HCT116 (cell line): ENCODE measurements at regions not wholly inside any gene's neighbourhood (a gene's known extent, or its start where the extent isn't known, plus 50 kb on each side); places are given as distances from the start of the nearest gene placed in this dataset.

ENCODE experiments used
- ATAC-seq: fragments of 200-7000 bp; cut with Tn5 transposase; 2 replicates; pipeline ENCODE4 v1.9.1; 2020; ENCODE audit warnings: mild to moderate bottlenecking, moderate library complexity
- BruUV-seq: library from RNA; stranded (reverse); fragments of 400-500 nt; replicated peaks from 2 replicates; lab custom pipeline; 2021; lab: Mats Ljungman, UMichigan
- CTCF ChIA-PET: fragments of 300-600 bp; sonication (Branson Sonifier 250); formaldehyde crosslinking; loops from one replicate; lab custom pipeline; 2021; ENCODE audit warnings: antibody characterized with exemption; lab: Charles Lee
- POLR2A ChIA-PET: fragments of 300-600, 350-600 bp; sonication (Branson Sonifier 250); formaldehyde crosslinking; loops from one replicate; lab custom pipeline; 2021; ENCODE audit warnings: antibody characterized with exemption; lab: Charles Lee
- RAD21 ChIA-PET, 2 experiments: fragments of 300-600 bp; sonication (Branson Sonifier 250); formaldehyde crosslinking; loops; one replicate each; lab custom pipeline; 2023; ENCODE audit warnings: low total read pairs in 2 of 2; ENCODE audit not compliant: uncharacterized antibody in 2 of 2, unreplicated experiment in 2 of 2, low non-redundant PET in 1 of 2; lab: Charles Lee
- DNase-seq: peaks from one replicate; pipeline ENCODE4 v3.0.0-alpha.2; 2010; ENCODE audit warnings: low read depth, low spot score
- H2AFZ ChIP-seq: fragments of 200-600 bp; shearing (Covaris generic), sonication (generic); 2 replicates; pipeline ENCODE4 v1.6.1; 2017; ENCODE audit warnings: low read depth, mixed run types, mixed read lengths, antibody characterized with exemption, low read length; ENCODE audit not compliant: poor library complexity, severe bottlenecking
- H3K27ac ChIP-seq: 2 replicates; pipeline ENCODE4 v1.5.1; 2012; ENCODE audit warnings: low read depth, low read length
- H3K27me3 ChIP-seq: fragments of 200-600 bp; sonication (generic); 2 replicates; pipeline ENCODE4 v1.6.1; 2016; ENCODE audit warnings: mixed run types, low read length, mixed read lengths; ENCODE audit not compliant: insufficient read depth
- H3K36me3 ChIP-seq, 2 experiments: fragments of 200-500 bp in 1 of 2; fragments of 200-600 bp in 1 of 2; sonication (Bioruptor generic) in 1 of 2; sonication (generic) in 1 of 2; 2 replicates each; pipeline versions ENCODE4 v1.5.1 to v1.6.1; 2014 to 2016; ENCODE audit warnings: low read length in 2 of 2, inconsistent platforms in 1 of 2, mixed read lengths in 1 of 2, mixed run types in 1 of 2; ENCODE audit not compliant: insufficient read depth in 2 of 2, control insufficient read depth in 1 of 2
- H3K4me1 ChIP-seq, 2 experiments: fragments of 200-600 bp in 1 of 2; sonication (generic) in 1 of 2; 2 replicates each; pipeline versions ENCODE4 v1.5.1 to v1.6.1; 2012 to 2017; ENCODE audit warnings: low read length in 2 of 2, inconsistent platforms in 1 of 2, mild to moderate bottlenecking in 1 of 2, mixed read lengths in 1 of 2, mixed run types in 1 of 2, moderate library complexity in 1 of 2; ENCODE audit not compliant: insufficient read depth in 2 of 2, control insufficient read depth in 1 of 2
- H3K4me2 ChIP-seq: fragments of 200-600 bp; sonication (generic); 2 replicates; pipeline ENCODE4 v1.6.1; 2017; ENCODE audit warnings: mixed run types, low read length, mixed read lengths
- H3K4me3 ChIP-seq, 2 experiments: fragments of 200-600 bp in 1 of 2; sonication (generic) in 1 of 2; replicated peaks in 1 of 2; 2 replicates each; pipeline ENCODE4 v1.5.1; 2011 to 2016; ENCODE audit warnings: low read length in 2 of 2, control low read depth in 1 of 2, low read depth in 1 of 2, mild to moderate bottlenecking in 1 of 2, mixed read lengths in 1 of 2, mixed run types in 1 of 2
- H3K79me2 ChIP-seq: fragments of 200-600 bp; sonication (generic); 2 replicates; pipeline ENCODE4 v1.6.1; 2017; ENCODE audit warnings: mild to moderate bottlenecking, mixed run types, low read length, moderate library complexity, mixed read lengths; ENCODE audit not compliant: insufficient read depth
- H3K9ac ChIP-seq: fragments of 200-600 bp; sonication (generic); 2 replicates; pipeline ENCODE4 v1.6.1; 2016; ENCODE audit warnings: low read length, mixed read lengths
- H3K9me2 ChIP-seq: fragments of 200-600 bp; sonication (generic), shearing (Covaris generic); 2 replicates; pipeline ENCODE4 v1.6.1; 2017; ENCODE audit warnings: mixed run types, mild to moderate bottlenecking, moderate library complexity; ENCODE audit not compliant: insufficient read depth
- H3K9me3 ChIP-seq, 2 experiments: fragments of 200-500 bp in 1 of 2; fragments of 200-600 bp in 1 of 2; sonication (Bioruptor generic) in 1 of 2; sonication (generic) in 1 of 2; 2 replicates each; pipeline ENCODE4 v1.6.1; 2014 to 2017; ENCODE audit warnings: low read length in 2 of 2, mixed read lengths in 2 of 2, inconsistent platforms in 1 of 2, low read depth in 1 of 2, mild to moderate bottlenecking in 1 of 2, mixed run types in 1 of 2, moderate library complexity in 1 of 2; ENCODE audit not compliant: control insufficient read depth in 1 of 2, insufficient read depth in 1 of 2
- H4K20me1 ChIP-seq: fragments of 200-600 bp; sonication (generic), shearing (Covaris generic); 2 replicates; pipeline ENCODE4 v1.6.1; 2017; ENCODE audit warnings: mixed run types, mild to moderate bottlenecking, moderate library complexity; ENCODE audit not compliant: insufficient read depth
- CBX3 ChIP-seq: IDR thresholded peaks from 2 replicates; pipeline ENCODE4 v1.6.1; 2012; ENCODE audit warnings: low read depth
- CEBPB ChIP-seq: IDR thresholded peaks from 2 replicates; pipeline ENCODE4 v1.6.1; 2012; ENCODE audit warnings: low read depth
- EGR1 ChIP-seq: IDR thresholded peaks from 2 replicates; pipeline ENCODE4 v1.6.1; 2012; ENCODE audit warnings: low read depth
- ELF1 ChIP-seq: IDR thresholded peaks from 2 replicates; pipeline ENCODE4 v1.6.1; 2012; ENCODE audit warnings: low read depth, borderline replicate concordance
- EZH2 ChIP-seq: fragments of 200-600 bp; sonication (generic); IDR thresholded peaks from 2 replicates; pipeline ENCODE4 v1.6.1; 2017; ENCODE audit warnings: antibody characterized with exemption, mixed run types
- FOSL1 ChIP-seq: IDR thresholded peaks from 2 replicates; pipeline ENCODE4 v1.6.1; 2012; ENCODE audit warnings: low read depth
- POLR2AphosphoS5 ChIP-seq: IDR thresholded peaks from 2 replicates; pipeline ENCODE4 v1.6.1; 2011; ENCODE audit warnings: mild to moderate bottlenecking, low read depth, low read length, moderate library complexity
- RAD21 ChIP-seq: IDR thresholded peaks from 2 replicates; pipeline ENCODE4 v1.6.1; 2012; ENCODE audit warnings: low read depth, mild to moderate bottlenecking
- SIN3A ChIP-seq: IDR thresholded peaks from 2 replicates; pipeline ENCODE4 v1.6.1; 2012; ENCODE audit warnings: low read depth
- SP1 ChIP-seq: IDR thresholded peaks from 2 replicates; pipeline ENCODE4 v1.6.1; 2012; ENCODE audit warnings: low read depth
- SRF ChIP-seq: IDR thresholded peaks from 2 replicates; pipeline ENCODE4 v1.6.1; 2012; ENCODE audit warnings: low read depth
- TCF7L2 ChIP-seq: IDR thresholded peaks from 2 replicates; pipeline ENCODE4 v1.7.0; 2011; ENCODE audit warnings: borderline replicate concordance, inconsistent platforms; ENCODE audit not compliant: insufficient read depth, insufficient read length; ENCODE audit errors: extremely low read depth
- YY1 ChIP-seq: IDR thresholded peaks from 2 replicates; pipeline ENCODE4 v1.6.1; 2011; ENCODE audit warnings: low read length, low read depth, moderate library complexity, mild to moderate bottlenecking; ENCODE audit not compliant: insufficient replicate concordance; ENCODE audit errors: extremely low read depth
- ZFX ChIP-seq: fragments of 450-650 bp; IDR thresholded peaks from 2 replicates; pipeline ENCODE4 v1.6.1; 2017
- ZNF274 ChIP-seq: fragments of 200-500 bp; sonication (Bioruptor generic); IDR thresholded peaks from 2 replicates; pipeline ENCODE4 v1.6.1; 2014; ENCODE audit warnings: mild to moderate bottlenecking, low read depth, low read length, inconsistent platforms
- intact Hi-C: fragments of 100-400 bp; cut with micrococcal nuclease; formaldehyde crosslinking; loops from 2 replicates; pipeline ENCODE4 v1.10.0; 2022
- TF ChIP-seq, protein P1 (sequence below): IDR thresholded peaks from 2 replicates; pipeline ENCODE4 v1.6.1; 2011; ENCODE audit warnings: mild to moderate bottlenecking, low read length, moderate library complexity; ENCODE audit not compliant: insufficient replicate concordance; ENCODE audit errors: extremely low read depth
- TF ChIP-seq, protein P2 (sequence below), 3 experiments: fragments of 200-600 bp in 1 of 3; sonication (generic) in 1 of 3; IDR thresholded peaks in 2 of 3; conservative IDR thresholded peaks in 1 of 3; 2 replicates each; pipeline ENCODE4 v1.5.1; 2012 to 2017; ENCODE audit warnings: low read depth in 2 of 3, low read length in 2 of 3, antibody characterized with exemption in 1 of 3, borderline replicate concordance in 1 of 3, control low read depth in 1 of 3, mild to moderate bottlenecking in 1 of 3, mixed read lengths in 1 of 3, mixed run types in 1 of 3, moderate library complexity in 1 of 3; ENCODE audit not compliant: insufficient read depth in 1 of 3

DNA sequence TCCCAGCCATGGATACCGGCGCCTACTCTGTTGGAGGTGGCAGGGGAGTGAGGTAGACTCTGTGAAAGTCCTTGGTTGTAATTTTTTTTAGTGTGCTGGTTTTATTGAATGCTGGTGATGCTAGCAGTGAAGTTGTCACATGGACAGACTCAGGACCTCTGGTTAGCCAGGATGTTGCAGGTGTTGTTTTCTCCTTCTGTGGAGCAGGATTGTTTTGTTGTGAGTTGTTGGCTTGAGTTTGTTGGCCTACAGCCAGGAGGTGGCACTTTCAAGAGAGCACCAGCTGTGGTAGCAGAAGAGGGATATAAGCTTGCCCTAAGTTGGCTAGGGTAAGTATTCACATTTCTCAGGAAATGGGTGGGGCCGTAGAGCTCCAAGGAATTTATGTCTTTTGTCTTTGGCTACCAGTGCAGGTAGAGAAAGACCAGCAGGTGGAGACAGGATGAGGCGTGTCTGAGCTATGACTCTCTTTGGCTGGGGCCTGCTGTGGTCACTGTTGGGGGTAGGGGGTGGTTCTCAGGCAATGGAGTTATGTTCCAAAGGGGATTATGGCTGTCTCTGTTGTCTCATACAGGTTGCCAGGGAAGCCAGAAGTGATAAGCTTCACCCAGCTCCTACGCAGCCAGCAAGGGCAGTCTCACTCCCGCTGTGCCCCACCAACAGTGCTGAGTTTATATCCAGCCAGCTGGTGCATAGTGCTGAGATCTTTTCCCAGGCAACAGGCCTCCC is 248.7 kb downstream of the TAF11L14 start:
- ChIA-PET CTCF (no interaction called here), RAD21 (no interaction called here)
- no peak overlapping the region for H3K27ac ChIP-seq

More for the DNA sequence above, 248.7 kb downstream of the TAF11L14 start:
- Histone ChIP-seq H3K36me3 (no peaks in the 10 kb centered on the region), H3K4me1 (no peaks in the 10 kb centered on the region), H3K9me3 (peaks cover 0 to 22% of the 10 kb centered on the region in 2 experiments; a peak in 2 of 4 replicates), H3K79me2 (no peaks in the 10 kb centered on the region), H3K27me3 (no peaks in the 10 kb centered on the region), H3K4me3 (no peak overlapping the region), H3K9me2 (no peaks in the 10 kb centered on the region), H2AFZ (no peak overlapping the region), H3K9ac (no peak overlapping the region), H4K20me1 (no peaks in the 10 kb centered on the region), H3K4me2 (no peak overlapping the region)
- BruUV-seq, result no TSS peak
- intact Hi-C loops, result no loop called here
- DNase-seq, result no peak
- ATAC-seq, result no peak
- TF ChIP-seq YY1, result no peak
- no peak for TF ChIP-seq ZFX
- TF ChIP-seq, protein P1, sequence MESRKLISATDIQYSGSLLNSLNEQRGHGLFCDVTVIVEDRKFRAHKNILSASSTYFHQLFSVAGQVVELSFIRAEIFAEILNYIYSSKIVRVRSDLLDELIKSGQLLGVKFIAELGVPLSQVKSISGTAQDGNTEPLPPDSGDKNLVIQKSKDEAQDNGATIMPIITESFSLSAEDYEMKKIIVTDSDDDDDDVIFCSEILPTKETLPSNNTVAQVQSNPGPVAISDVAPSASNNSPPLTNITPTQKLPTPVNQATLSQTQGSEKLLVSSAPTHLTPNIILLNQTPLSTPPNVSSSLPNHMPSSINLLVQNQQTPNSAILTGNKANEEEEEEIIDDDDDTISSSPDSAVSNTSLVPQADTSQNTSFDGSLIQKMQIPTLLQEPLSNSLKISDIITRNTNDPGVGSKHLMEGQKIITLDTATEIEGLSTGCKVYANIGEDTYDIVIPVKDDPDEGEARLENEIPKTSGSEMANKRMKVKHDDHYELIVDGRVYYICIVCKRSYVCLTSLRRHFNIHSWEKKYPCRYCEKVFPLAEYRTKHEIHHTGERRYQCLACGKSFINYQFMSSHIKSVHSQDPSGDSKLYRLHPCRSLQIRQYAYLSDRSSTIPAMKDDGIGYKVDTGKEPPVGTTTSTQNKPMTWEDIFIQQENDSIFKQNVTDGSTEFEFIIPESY, result no peak
- no peak for TF ChIP-seq EZH2
- TF ChIP-seq TCF7L2, result no peak
- TF ChIP-seq ELF1, result no peak
- TF ChIP-seq EGR1, result no peak
- no peak for TF ChIP-seq FOSL1
- TF ChIP-seq CEBPB, result no peak
- TF ChIP-seq ZNF274, result no peak
- TF ChIP-seq, protein P2, sequence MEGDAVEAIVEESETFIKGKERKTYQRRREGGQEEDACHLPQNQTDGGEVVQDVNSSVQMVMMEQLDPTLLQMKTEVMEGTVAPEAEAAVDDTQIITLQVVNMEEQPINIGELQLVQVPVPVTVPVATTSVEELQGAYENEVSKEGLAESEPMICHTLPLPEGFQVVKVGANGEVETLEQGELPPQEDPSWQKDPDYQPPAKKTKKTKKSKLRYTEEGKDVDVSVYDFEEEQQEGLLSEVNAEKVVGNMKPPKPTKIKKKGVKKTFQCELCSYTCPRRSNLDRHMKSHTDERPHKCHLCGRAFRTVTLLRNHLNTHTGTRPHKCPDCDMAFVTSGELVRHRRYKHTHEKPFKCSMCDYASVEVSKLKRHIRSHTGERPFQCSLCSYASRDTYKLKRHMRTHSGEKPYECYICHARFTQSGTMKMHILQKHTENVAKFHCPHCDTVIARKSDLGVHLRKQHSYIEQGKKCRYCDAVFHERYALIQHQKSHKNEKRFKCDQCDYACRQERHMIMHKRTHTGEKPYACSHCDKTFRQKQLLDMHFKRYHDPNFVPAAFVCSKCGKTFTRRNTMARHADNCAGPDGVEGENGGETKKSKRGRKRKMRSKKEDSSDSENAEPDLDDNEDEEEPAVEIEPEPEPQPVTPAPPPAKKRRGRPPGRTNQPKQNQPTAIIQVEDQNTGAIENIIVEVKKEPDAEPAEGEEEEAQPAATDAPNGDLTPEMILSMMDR (IDR thresholded peaks at IDR 0.05 in 2 of 3, conservative IDR thresholded peaks at IDR 0.05 in 1 of 3; ENCODE audit: borderline replicate concordance in 1 of 3, insufficient read depth in 1 of 3, low read depth in 2 of 3, low read length in 2 of 3), result no peak
- TF ChIP-seq SP1, result no peak
- TF ChIP-seq CBX3, result no peak
- no peak for TF ChIP-seq POLR2AphosphoS5
- no peak for TF ChIP-seq SRF
- TF ChIP-seq SIN3A, result no peak
- no peak for TF ChIP-seq RAD21
- POLR2A ChIA-PET, result no interaction called here
